GM10248 (cell line): ENCODE measurements at regions not wholly inside any gene's neighbourhood (a gene's known extent, or its start where the extent isn't known, plus 50 kb on each side); places are given as distances from the start of the nearest gene placed in this dataset.
"Not testable (repeated sequence)": the region's sequence is repeated elsewhere in the genome, so short reads cannot be mapped to it uniquely, and the experiment has no call there.

ENCODE experiments used
- CTCF ChIA-PET: fragments of 300-600 bp; sonication (Branson Sonifier 250); formaldehyde crosslinking; extraction: SDS; loops from one replicate; lab custom pipeline; 2021; ENCODE audit warnings: antibody characterized with exemption; lab: Yijun Ruan, JAX
- POLR2A ChIA-PET: fragments of 350-650 bp; sonication (Branson Sonifier 250); formaldehyde crosslinking; extraction: SDS; loops from one replicate; lab custom pipeline; 2020; ENCODE audit warnings: antibody characterized with exemption; lab: Yijun Ruan, JAX
- DNase-seq: peaks from one replicate; pipeline ENCODE4 v3.0.0; 2012; ENCODE audit errors: extremely low spot score
- TF ChIP-seq, protein P1 (sequence below): IDR thresholded peaks from 2 replicates; pipeline ENCODE4 v1.5.1; 2012; ENCODE audit warnings: mild to moderate bottlenecking, low read depth; ENCODE audit errors: extremely low read depth, missing control alignments, control extremely low read depth

DNA sequence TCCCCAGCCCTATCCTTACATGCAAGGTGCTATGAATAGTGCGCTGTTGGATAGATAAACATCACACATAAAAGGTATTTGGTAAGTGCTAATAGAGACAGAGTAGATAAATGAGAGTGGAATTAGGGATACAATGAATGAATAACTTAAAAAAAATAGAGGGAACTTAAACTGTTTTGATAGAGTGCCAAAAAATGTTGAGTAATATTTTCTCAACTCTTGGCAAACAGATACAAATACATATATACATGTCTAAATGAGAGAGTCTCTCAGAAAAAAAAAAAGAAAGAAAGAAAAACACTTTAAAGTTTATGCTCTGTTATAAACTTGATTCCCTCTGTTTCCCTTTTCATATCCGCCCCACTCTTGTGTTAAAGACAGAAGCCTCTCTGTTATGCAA lies 667.4 kb downstream of the ROBO2 start:
- TF ChIP-seq, protein P1, sequence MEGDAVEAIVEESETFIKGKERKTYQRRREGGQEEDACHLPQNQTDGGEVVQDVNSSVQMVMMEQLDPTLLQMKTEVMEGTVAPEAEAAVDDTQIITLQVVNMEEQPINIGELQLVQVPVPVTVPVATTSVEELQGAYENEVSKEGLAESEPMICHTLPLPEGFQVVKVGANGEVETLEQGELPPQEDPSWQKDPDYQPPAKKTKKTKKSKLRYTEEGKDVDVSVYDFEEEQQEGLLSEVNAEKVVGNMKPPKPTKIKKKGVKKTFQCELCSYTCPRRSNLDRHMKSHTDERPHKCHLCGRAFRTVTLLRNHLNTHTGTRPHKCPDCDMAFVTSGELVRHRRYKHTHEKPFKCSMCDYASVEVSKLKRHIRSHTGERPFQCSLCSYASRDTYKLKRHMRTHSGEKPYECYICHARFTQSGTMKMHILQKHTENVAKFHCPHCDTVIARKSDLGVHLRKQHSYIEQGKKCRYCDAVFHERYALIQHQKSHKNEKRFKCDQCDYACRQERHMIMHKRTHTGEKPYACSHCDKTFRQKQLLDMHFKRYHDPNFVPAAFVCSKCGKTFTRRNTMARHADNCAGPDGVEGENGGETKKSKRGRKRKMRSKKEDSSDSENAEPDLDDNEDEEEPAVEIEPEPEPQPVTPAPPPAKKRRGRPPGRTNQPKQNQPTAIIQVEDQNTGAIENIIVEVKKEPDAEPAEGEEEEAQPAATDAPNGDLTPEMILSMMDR = no peak
- no peak for DNase-seq
- CTCF ChIA-PET = no interaction called here
- POLR2A ChIA-PET = no interaction called here

DNA sequence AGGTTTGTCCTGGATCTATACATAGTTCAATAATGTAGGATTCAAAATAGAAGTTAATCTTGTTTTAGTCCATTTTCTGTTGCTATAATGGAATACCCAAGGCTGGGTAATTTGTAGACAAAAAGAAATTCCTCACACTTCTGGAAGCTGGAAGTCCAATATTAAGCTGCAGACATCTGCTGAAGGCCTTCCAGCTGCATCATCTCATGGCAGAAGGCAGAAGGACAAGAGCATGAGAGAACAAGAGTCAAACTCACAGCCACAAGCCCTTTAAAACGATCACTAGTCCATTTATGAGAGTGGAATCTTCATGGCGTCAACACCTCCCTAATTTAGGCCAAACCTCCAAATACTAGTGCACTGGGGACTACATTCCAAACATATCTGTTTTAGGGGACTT lies 669.3 kb downstream of the ROBO2 start:
- TF ChIP-seq, protein P1 = no peak
- CTCF ChIA-PET = no interaction called here
- no peak for DNase-seq
- POLR2A ChIA-PET = no interaction called here

DNA sequence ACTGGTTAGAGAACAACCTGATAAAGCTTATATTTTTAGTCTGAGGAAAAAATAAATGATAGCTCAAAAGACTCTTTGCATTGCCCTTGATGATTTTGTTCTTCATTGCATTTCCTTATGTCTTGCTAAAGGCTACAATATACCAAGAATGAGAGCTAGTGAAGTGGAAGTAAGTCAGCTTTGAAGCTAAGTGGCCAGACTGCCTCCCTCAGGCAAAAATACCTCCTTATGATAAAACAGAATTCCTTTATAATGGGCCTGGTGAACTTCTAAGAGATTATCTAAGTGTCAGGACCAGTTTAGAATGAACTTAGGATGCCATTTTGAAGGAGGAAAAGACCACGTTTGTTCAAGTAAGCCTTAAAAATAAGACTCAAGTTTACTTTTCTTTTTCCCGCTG lies 678.4 kb downstream of the ROBO2 start:
- TF ChIP-seq, protein P1 = no peak
- ChIA-PET CTCF (no interaction called here), POLR2A (no interaction called here)
- DNase-seq = no peak

DNA sequence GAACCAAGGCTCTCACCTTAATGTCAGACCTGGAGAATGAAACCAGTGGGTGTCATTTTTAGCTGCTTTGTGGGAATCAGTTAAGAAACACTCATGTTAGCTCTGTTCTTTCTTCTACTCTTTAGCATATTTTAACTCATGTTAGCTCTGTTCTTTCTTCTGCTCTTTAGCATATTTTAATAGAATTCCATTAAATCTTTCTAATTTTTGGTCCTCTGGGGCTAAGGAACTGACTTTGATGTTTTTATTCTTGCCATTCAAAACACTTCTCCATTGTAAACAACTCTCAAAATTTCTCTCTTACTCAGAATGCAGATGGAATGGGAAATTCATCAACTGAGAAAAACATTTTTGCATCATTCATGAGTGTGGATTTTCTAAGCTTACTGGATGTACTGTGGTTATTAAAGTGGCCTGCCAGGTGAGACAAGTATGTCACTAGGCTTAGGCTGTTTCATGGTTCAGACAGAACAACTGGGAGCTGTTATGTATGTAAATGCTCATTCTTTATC lies 680.6 kb downstream of the ROBO2 start:
- TF ChIP-seq, protein P1 = no peak
- CTCF ChIA-PET = no interaction called here

DNA sequence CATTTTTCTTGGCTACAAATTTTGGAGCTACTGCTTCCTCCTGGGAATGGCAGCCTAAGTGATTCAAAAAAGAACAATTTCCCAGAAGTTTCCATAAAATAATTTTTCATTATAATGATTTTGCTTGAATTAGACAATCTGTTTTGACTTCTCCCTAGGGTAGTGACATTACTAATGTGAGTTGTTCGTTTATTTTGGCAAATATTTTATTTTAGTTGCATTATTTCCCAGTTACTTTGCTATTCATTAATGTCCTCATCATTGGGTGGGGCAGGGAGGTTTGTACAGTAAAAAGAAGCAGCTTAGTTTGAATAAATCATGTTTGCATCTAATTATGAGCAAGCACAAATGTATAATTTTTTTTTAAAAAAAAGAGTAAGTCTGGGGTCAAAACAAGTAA lies 686.6 kb downstream of the ROBO2 start:
- no peak for DNase-seq
- ChIA-PET CTCF (no interaction called here), POLR2A (no interaction called here)
- TF ChIP-seq, protein P1 = no peak

More for the DNA sequence above, 680.6 kb downstream of the ROBO2 start:
- POLR2A ChIA-PET = no interaction called here
- no peak for DNase-seq

DNA sequence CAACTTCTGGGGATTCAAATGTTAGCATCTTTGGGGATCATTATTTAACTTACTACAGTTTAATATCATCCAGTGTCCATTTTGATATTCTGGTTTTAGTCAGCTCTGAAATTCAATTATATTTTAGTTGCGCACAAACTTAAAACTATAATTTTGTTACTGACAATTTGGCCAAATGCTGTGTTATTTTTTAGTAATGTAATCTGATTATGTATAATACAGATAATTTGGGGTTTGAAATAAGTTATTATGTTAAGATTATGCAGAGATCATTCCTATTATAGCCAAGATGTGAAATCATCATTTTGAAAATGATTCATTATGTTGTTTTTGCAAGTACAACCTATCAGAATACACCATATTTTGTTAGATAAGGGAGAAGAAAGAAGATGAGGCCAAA lies 706.1 kb downstream of the ROBO2 start:
- POLR2A ChIA-PET = no interaction called here
- TF ChIP-seq, protein P1 = no peak
- no peak for DNase-seq
- CTCF ChIA-PET = no interaction called here

DNA sequence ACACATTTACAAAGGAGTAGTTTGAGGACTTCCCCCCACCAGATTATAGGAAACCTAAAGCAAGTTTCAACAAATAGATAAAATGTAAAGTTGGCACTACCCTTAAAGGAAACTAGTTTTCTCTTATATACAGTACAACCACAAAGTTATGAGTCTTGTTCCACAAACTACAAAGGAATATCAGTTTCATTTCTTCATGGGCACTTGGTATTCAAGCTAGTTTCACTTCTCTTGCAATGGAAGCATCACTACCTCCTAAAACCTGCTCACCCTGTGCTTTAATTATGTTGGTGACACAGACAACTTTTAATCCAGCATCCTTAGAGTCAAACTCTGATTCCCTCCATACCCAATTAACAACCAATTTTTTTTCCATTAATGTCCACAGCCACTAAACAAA lies 707.0 kb downstream of the ROBO2 start:
- no peak for DNase-seq
- CTCF ChIA-PET = no interaction called here
- POLR2A ChIA-PET = no interaction called here
- TF ChIP-seq, protein P1 = no peak

DNA sequence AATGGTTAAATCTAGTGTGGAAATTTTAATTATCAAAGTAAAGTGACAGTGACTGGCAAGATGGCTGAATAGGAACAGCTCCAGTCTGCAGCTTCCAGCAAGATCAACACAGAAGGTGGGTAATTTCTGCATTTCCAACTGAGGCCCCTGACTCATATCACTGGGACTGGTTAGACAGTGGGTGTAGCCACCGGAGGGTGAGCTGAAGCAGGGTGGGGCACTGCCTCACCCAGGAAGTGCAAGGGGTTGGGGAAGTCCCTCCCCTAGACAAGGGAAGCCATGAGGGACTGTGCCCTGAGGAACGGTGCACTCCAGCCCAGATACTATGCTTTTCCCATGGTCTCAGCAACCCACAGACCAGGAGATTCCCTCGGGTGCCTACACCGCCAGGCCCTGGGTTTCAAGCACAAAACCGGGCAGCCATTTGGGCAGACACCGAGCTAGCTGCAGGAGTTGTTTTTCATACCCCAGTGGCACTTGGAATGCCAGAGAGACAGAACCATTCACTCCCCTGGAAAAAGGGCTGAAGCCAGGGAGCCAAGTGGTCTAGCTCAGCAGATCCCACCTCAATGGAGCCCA lies 716.6 kb downstream of the ROBO2 start:
- CTCF ChIA-PET = interaction anchor here (0.9 to 1.5 kb wide), 2 partner anchors 13 to 15 kb away, joined by 3 to 5 read pairs; no protein-coding TSS in a partner anchor
- POLR2A ChIA-PET, DNase-seq: not testable (repeated sequence)
